ENCODE measurements at regions not wholly inside any gene's neighbourhood (a gene's known extent, or its start where the extent isn't known, plus 50 kb on each side); places are given as distances from the start of the nearest gene placed in this dataset.

DNA sequence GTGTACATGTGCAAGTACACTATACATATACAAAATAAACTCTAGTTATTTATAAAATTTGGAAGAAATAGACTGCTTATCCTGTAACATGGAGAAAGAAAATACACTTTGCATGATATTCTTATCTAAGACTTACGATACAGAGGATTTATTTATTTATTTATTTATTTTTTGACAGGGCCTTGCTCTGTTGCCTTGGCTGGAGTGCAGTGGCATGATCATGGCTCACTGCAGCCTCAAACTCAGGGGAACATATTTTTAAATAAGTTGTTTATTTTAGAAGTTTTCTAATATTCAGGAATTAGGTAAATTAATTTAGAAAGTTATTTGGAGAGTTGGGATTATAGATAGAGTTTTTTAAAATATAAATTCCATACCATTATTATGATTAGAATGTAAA is 116.7 kb downstream of the GPR85 start:
- Histone ChIP-seq H3K4me3 (ENCODE audit: low read depth, low read length) (no peak overlapping the region), H3K9me3 (ENCODE audit: control insufficient read depth, insufficient read depth, low read depth, low read length) (no peaks in the 10 kb centered on the region), H3K4me1 (ENCODE audit: control insufficient read depth, insufficient read depth, low read length) (no peaks in the 10 kb centered on the region), H3K27ac (ENCODE audit: extremely low read depth, low read depth, low read length) (no peak overlapping the region), H3K36me3 (ENCODE audit: control insufficient read depth in 2 of 2, insufficient read depth in 1 of 2, low read length in 2 of 2) (no peaks in the 10 kb centered on the region)
- TF ChIP-seq, protein P1, sequence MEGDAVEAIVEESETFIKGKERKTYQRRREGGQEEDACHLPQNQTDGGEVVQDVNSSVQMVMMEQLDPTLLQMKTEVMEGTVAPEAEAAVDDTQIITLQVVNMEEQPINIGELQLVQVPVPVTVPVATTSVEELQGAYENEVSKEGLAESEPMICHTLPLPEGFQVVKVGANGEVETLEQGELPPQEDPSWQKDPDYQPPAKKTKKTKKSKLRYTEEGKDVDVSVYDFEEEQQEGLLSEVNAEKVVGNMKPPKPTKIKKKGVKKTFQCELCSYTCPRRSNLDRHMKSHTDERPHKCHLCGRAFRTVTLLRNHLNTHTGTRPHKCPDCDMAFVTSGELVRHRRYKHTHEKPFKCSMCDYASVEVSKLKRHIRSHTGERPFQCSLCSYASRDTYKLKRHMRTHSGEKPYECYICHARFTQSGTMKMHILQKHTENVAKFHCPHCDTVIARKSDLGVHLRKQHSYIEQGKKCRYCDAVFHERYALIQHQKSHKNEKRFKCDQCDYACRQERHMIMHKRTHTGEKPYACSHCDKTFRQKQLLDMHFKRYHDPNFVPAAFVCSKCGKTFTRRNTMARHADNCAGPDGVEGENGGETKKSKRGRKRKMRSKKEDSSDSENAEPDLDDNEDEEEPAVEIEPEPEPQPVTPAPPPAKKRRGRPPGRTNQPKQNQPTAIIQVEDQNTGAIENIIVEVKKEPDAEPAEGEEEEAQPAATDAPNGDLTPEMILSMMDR (tag by site-specific recombination; IDR thresholded peaks at IDR 0.05), result no peak
- TF ChIP-seq, protein P2, sequence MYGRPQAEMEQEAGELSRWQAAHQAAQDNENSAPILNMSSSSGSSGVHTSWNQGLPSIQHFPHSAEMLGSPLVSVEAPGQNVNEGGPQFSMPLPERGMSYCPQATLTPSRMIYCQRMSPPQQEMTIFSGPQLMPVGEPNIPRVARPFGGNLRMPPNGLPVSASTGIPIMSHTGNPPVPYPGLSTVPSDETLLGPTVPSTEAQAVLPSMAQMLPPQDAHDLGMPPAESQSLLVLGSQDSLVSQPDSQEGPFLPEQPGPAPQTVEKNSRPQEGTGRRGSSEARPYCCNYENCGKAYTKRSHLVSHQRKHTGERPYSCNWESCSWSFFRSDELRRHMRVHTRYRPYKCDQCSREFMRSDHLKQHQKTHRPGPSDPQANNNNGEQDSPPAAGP (tag by site-specific recombination; IDR thresholded peaks at IDR 0.05), result no peak
- no peak for TF ChIP-seq ZNF791 (tag by site-specific recombination; IDR thresholded peaks at IDR 0.05)
- TF ChIP-seq IKZF3 (tag by site-specific recombination; IDR thresholded peaks at IDR 0.05), result no peak
- TF ChIP-seq, protein P3, sequence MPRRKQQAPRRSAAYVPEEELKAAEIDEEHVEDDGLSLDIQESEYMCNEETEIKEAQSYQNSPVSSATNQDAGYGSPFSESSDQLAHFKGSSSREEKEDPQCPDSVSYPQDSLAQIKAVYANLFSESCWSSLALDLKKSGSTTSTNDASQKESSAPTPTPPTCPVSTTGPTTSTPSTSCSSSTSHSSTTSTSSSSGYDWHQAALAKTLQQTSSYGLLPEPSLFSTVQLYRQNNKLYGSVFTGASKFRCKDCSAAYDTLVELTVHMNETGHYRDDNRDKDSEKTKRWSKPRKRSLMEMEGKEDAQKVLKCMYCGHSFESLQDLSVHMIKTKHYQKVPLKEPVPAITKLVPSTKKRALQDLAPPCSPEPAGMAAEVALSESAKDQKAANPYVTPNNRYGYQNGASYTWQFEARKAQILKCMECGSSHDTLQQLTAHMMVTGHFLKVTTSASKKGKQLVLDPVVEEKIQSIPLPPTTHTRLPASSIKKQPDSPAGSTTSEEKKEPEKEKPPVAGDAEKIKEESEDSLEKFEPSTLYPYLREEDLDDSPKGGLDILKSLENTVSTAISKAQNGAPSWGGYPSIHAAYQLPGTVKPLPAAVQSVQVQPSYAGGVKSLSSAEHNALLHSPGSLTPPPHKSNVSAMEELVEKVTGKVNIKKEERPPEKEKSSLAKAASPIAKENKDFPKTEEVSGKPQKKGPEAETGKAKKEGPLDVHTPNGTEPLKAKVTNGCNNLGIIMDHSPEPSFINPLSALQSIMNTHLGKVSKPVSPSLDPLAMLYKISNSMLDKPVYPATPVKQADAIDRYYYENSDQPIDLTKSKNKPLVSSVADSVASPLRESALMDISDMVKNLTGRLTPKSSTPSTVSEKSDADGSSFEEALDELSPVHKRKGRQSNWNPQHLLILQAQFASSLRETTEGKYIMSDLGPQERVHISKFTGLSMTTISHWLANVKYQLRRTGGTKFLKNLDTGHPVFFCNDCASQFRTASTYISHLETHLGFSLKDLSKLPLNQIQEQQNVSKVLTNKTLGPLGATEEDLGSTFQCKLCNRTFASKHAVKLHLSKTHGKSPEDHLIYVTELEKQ (tag by site-specific recombination; IDR thresholded peaks at IDR 0.05; ENCODE audit: borderline replicate concordance), result no peak
- no peak for TF ChIP-seq ZSCAN30 (tag by site-specific recombination; IDR thresholded peaks at IDR 0.05)
- no peak for TF ChIP-seq ZNF792 (tag by site-specific recombination; IDR thresholded peaks at IDR 0.05)
- no peak for TF ChIP-seq ZNF776 (tag by site-specific recombination; IDR thresholded peaks at IDR 0.05; ENCODE audit: borderline replicate concordance)
- no peak for TF ChIP-seq BCL11A (tag by site-specific recombination; IDR thresholded peaks at IDR 0.05; ENCODE audit: low read depth)
- TF ChIP-seq ZNF768 (tag by site-specific recombination; IDR thresholded peaks at IDR 0.05), result no peak
- TF ChIP-seq ZFP37 (tag by site-specific recombination; IDR thresholded peaks at IDR 0.05), result no peak
- no peak for TF ChIP-seq REPIN1 (tag by site-specific recombination; IDR thresholded peaks at IDR 0.05; ENCODE audit: low read depth)
- TF ChIP-seq ZNF2 (tag by site-specific recombination; IDR thresholded peaks at IDR 0.05), result no peak
- no peak for TF ChIP-seq MZF1 (tag by site-specific recombination; IDR thresholded peaks at IDR 0.05; ENCODE audit: borderline replicate concordance)
- TF ChIP-seq ZNF514 (tag by site-specific recombination; IDR thresholded peaks at IDR 0.05), result no peak
- no peak for TF ChIP-seq ZNF654 (tag by site-specific recombination; IDR thresholded peaks at IDR 0.05; ENCODE audit: low read depth)
- TF ChIP-seq ZNF555 (tag by site-specific recombination; conservative IDR thresholded peaks at IDR 0.05), result no peak
- ChIA-PET CTCF (no interaction called here), POLR2A (interaction anchor here (0.5 kb wide), 1 partner anchor 420 kb away, joined by 4 read pairs; no protein-coding TSS in a partner anchor)

DNA sequence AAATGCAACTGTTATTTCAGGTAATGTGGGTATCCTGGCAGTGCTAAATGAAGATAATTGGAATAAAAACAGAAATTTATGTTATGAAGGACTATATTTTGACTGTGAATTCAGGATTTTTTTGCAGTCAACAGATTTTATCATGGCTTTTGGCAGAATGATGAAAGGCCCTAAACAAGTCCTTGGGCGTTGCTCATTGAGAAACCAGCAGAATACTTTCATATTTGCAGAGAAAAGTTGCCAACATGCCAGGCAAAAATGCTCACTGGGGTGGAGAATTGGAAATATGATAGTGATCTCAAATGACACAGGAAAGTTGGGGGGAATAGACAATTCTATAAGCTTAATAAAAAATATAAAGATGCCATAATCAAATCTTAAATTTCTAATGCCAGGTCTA is 121.1 kb downstream of the GPR85 start:
- Histone ChIP-seq H3K9me3 (ENCODE audit: control insufficient read depth, insufficient read depth, low read depth, low read length) (no peaks in the 10 kb centered on the region), H3K27ac (ENCODE audit: extremely low read depth, low read depth, low read length) (no peak overlapping the region), H3K4me1 (ENCODE audit: control insufficient read depth, insufficient read depth, low read length) (no peaks in the 10 kb centered on the region), H3K4me3 (ENCODE audit: low read depth, low read length) (no peak overlapping the region), H3K36me3 (ENCODE audit: control insufficient read depth in 2 of 2, insufficient read depth in 1 of 2, low read length in 2 of 2) (no peaks in the 10 kb centered on the region)
- CTCF ChIA-PET, result interaction anchor here (1.0 kb wide), 1 partner anchor 8 kb away, joined by 3 read pairs; no protein-coding TSS in a partner anchor
- no peak for TF ChIP-seq BCL11B (tag by site-specific recombination; IDR thresholded peaks at IDR 0.05; ENCODE audit: low read depth)
- no peak for TF ChIP-seq ZSCAN30 (tag by site-specific recombination; IDR thresholded peaks at IDR 0.05)
- no peak for TF ChIP-seq ZNF175 (tag by site-specific recombination; IDR thresholded peaks at IDR 0.05)
- TF ChIP-seq, protein P4, sequence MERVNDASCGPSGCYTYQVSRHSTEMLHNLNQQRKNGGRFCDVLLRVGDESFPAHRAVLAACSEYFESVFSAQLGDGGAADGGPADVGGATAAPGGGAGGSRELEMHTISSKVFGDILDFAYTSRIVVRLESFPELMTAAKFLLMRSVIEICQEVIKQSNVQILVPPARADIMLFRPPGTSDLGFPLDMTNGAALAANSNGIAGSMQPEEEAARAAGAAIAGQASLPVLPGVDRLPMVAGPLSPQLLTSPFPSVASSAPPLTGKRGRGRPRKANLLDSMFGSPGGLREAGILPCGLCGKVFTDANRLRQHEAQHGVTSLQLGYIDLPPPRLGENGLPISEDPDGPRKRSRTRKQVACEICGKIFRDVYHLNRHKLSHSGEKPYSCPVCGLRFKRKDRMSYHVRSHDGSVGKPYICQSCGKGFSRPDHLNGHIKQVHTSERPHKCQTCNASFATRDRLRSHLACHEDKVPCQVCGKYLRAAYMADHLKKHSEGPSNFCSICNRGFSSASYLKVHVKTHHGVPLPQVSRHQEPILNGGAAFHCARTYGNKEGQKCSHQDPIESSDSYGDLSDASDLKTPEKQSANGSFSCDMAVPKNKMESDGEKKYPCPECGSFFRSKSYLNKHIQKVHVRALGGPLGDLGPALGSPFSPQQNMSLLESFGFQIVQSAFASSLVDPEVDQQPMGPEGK (tag by site-specific recombination; IDR thresholded peaks at IDR 0.05), result no peak
- POLR2A ChIA-PET, result no interaction called here
